GM12878 (cell line): ENCODE measurements at regions not wholly inside any gene's neighbourhood (a gene's known extent, or its start where the extent isn't known, plus 50 kb on each side); places are given as distances from the start of the nearest gene placed in this dataset.

ENCODE experiments used
- ATAC-seq: fragments of 200-7000 bp; cut with Tn5 transposase; 3 replicates; pipeline ENCODE4 v1.9.1; 2020; ENCODE audit warnings: mild to moderate bottlenecking, moderate library complexity
- BruUV-seq: library from RNA; stranded (reverse); fragments of 400-500 nt; replicated peaks from 2 replicates; lab custom pipeline; 2021; lab: Mats Ljungman, UMichigan
- CTCF ChIA-PET: fragments of 300-600 bp; sonication (Branson Sonifier 250); formaldehyde crosslinking; extraction: SDS; loops from one replicate; lab custom pipeline; 2021; ENCODE audit warnings: inconsistent platforms; lab: Yijun Ruan, JAX
- POLR2A ChIA-PET: fragments of 350-600 bp; formaldehyde crosslinking; extraction: SDS; loops from one replicate; lab custom pipeline; 2021; ENCODE audit warnings: inconsistent platforms; lab: Charles Lee
- RAD21 ChIA-PET: fragments of 300-600 bp; sonication (Branson Sonifier 250); formaldehyde crosslinking; loops from one replicate; lab custom pipeline; 2023; ENCODE audit warnings: antibody characterized with exemption; ENCODE audit not compliant: unreplicated experiment; lab: Charles Lee
- SMC1A ChIA-PET: fragments of 300-600 bp; sonication (Branson Sonifier 250); formaldehyde crosslinking; loops from one replicate; lab custom pipeline; 2023; ENCODE audit not compliant: unreplicated experiment, uncharacterized antibody; lab: Charles Lee
- DNase-seq: peaks from one replicate; pipeline ENCODE4 v3.0.0-alpha.2; 2011; ENCODE audit warnings: low read depth, low spot score
- FAIRE-seq: peaks from 3 replicates; lab custom pipeline; 2011; peaks lifted over from hg19 to GRCh38; lab: Jason Lieb, UNC
- H2AFZ ChIP-seq: 2 replicates; pipeline ENCODE4 v1.6.0; 2011; ENCODE audit warnings: low read depth, low read length, control low read depth; ENCODE audit not compliant: control insufficient read depth
- H3K27ac ChIP-seq: 2 replicates; pipeline ENCODE4 v1.5.1; 2011; ENCODE audit warnings: control low read depth; ENCODE audit not compliant: control insufficient read depth, insufficient read depth
- H3K27me3 ChIP-seq, 2 experiments: replicated peaks in 1 of 2; 2 replicates each; pipeline versions ENCODE4 v1.6.0 to v1.6.1; 2011; ENCODE audit warnings: low read length in 1 of 2; ENCODE audit not compliant: control insufficient read depth in 2 of 2, insufficient read depth in 2 of 2
- H3K36me3 ChIP-seq, 2 experiments: 2 replicates each; pipeline ENCODE4 v1.5.1; 2011; ENCODE audit warnings: low read length in 1 of 2; ENCODE audit not compliant: control insufficient read depth in 2 of 2, insufficient read depth in 2 of 2
- H3K4me1 ChIP-seq: 2 replicates; pipeline ENCODE4 v1.6.1; 2011; ENCODE audit warnings: mild to moderate bottlenecking, low read length, moderate library complexity, mixed read lengths; ENCODE audit not compliant: control insufficient read depth, insufficient read depth
- H3K4me2 ChIP-seq: 2 replicates; pipeline ENCODE4 v1.6.0; 2011; ENCODE audit warnings: control low read depth; ENCODE audit not compliant: control insufficient read depth, insufficient read depth
- H3K4me3 ChIP-seq: fragments of 200-600 bp; sonication (generic); 2 replicates; pipeline ENCODE4 v1.5.1; 2016
- H3K79me2 ChIP-seq: 2 replicates; pipeline ENCODE4 v1.6.0; 2011; ENCODE audit warnings: low read length; ENCODE audit not compliant: control insufficient read depth, insufficient read depth
- H3K9ac ChIP-seq: 2 replicates; pipeline ENCODE4 v1.8.0; 2011; ENCODE audit warnings: low read length, control low read depth, mixed read lengths; ENCODE audit not compliant: control insufficient read depth, insufficient read depth
- H3K9me3 ChIP-seq: replicated peaks from 3 replicates; pipeline ENCODE4 v1.5.1; 2011; ENCODE audit warnings: mild to moderate bottlenecking, low read length; ENCODE audit not compliant: control insufficient read depth, insufficient read depth
- H4K20me1 ChIP-seq: 2 replicates; pipeline ENCODE4 v1.6.0; 2011; ENCODE audit not compliant: control insufficient read depth, insufficient read depth
- BCL11A ChIP-seq: IDR thresholded peaks from 2 replicates; pipeline ENCODE4 v1.6.1; 2011; ENCODE audit warnings: low read depth, low read length
- BMI1 ChIP-seq: fragments of 450-650 bp; IDR thresholded peaks from 2 replicates; pipeline ENCODE4 v1.6.1; 2016; ENCODE audit warnings: mild to moderate bottlenecking, moderate library complexity, borderline replicate concordance
- CTCF ChIP-seq, 3 experiments: IDR thresholded peaks in 2 of 3; conservative IDR thresholded peaks in 1 of 3; 2 replicates each; pipeline ENCODE4 v1.5.1; 2011; ENCODE audit warnings: low read depth in 3 of 3, low read length in 3 of 3, mild to moderate bottlenecking in 3 of 3, control low read depth in 2 of 3, moderate library complexity in 2 of 3, inconsistent platforms in 1 of 3, mixed read lengths in 1 of 3; ENCODE audit not compliant: control insufficient read depth in 2 of 3, insufficient read depth in 1 of 3; ENCODE audit errors: extremely low read depth in 1 of 3
- DPF2 ChIP-seq: fragments of 450-650 bp; IDR thresholded peaks from 2 replicates; pipeline ENCODE4 v1.6.1; 2017; ENCODE audit warnings: mild to moderate bottlenecking
- E2F8 ChIP-seq: fragments of 450-650 bp; IDR thresholded peaks from 2 replicates; pipeline ENCODE4 v1.6.1; 2018; ENCODE audit warnings: mild to moderate bottlenecking, low read depth, moderate library complexity; ENCODE audit not compliant: partially characterized antibody
- KLF5 ChIP-seq: fragments of 450-650 bp; IDR thresholded peaks from 2 replicates; pipeline ENCODE4 v1.6.1; 2014; ENCODE audit warnings: mild to moderate bottlenecking; ENCODE audit not compliant: partially characterized antibody
- LARP7 ChIP-seq: fragments of 450-650 bp; IDR thresholded peaks from 2 replicates; pipeline ENCODE4 v1.6.1; 2017; ENCODE audit warnings: mild to moderate bottlenecking
- NR2F1 ChIP-seq: fragments of 450-650 bp; conservative IDR thresholded peaks from 2 replicates; pipeline ENCODE4 v1.6.1; 2017; ENCODE audit warnings: mild to moderate bottlenecking
- POLR2A ChIP-seq: IDR thresholded peaks from 2 replicates; pipeline ENCODE4 v1.6.1; 2011; ENCODE audit warnings: low read depth, mild to moderate bottlenecking, low read length
- POU2F2 ChIP-seq: IDR thresholded peaks from 3 replicates; pipeline ENCODE4 v1.6.1; 2011; ENCODE audit warnings: low read depth, mild to moderate bottlenecking, low read length, borderline replicate concordance
- RAD51 ChIP-seq: fragments of 450-650 bp; IDR thresholded peaks from 2 replicates; pipeline ENCODE4 v1.6.1; 2016; ENCODE audit warnings: moderate library complexity, mild to moderate bottlenecking, inconsistent platforms
- SMARCA5 ChIP-seq: fragments of 450-650 bp; IDR thresholded peaks from 2 replicates; pipeline ENCODE4 v1.6.1; 2017; ENCODE audit warnings: mild to moderate bottlenecking
- TAF1 ChIP-seq: IDR thresholded peaks from 2 replicates; pipeline ENCODE4 v1.6.1; 2011; ENCODE audit warnings: mild to moderate bottlenecking, low read depth, low read length, borderline replicate concordance
- ZBTB33 ChIP-seq: fragments of 450-650 bp; IDR thresholded peaks from 2 replicates; pipeline ENCODE4 v1.6.1; 2017; ENCODE audit warnings: mild to moderate bottlenecking
- ZNF274 ChIP-seq: IDR thresholded peaks from one replicate; pipeline ENCODE4 v1.8.0; 2011; ENCODE audit not compliant: insufficient read length, insufficient read depth
- WGBS: methylation state at CpG from one replicate; pipeline ENCODE4 v1.1.6; 2016; ENCODE audit warnings: low lambda C conversion rate; ENCODE audit not compliant: insufficient replicate concordance, insufficient coverage; ENCODE audit errors: missing lambda C conversion rate; 5-methylcytosine and 5-hydroxymethylcytosine counted together
- in situ Hi-C: fragments of 300-500 bp; cut with MboI; formaldehyde crosslinking; loops from 9 replicates; pipeline ENCODE4 v1.14.3; 2018; ENCODE audit warnings: mixed read lengths
- intact Hi-C: fragments of 100-400 bp; cut with micrococcal nuclease; formaldehyde crosslinking; loops from one replicate; pipeline ENCODE4 v1.14.2; 2022; ENCODE audit not compliant: unreplicated experiment

GRCh38 chr17:52696362-52696761, 537.8 kb upstream of the CA10 start:
- no peaks in the 10 kb centered on the region for H4K20me1 ChIP-seq
- RAD21 ChIA-PET: no interaction called here
- no peak overlapping the region for H3K27ac ChIP-seq
- ATAC-seq (no peak), FAIRE-seq (no peak), DNase-seq (no peak)
- CTCF ChIA-PET: no interaction called here
- no peaks in the 10 kb centered on the region for H3K4me1 ChIP-seq
- no peaks in the 10 kb centered on the region for H3K79me2 ChIP-seq
- H3K4me2 ChIP-seq: no peak overlapping the region
- H3K4me3 ChIP-seq: no peak overlapping the region
- no TSS peak for BruUV-seq
- no peaks in the 10 kb centered on the region for H3K9me3 ChIP-seq
- POLR2A ChIA-PET: no interaction called here
- H3K9ac ChIP-seq: no peak overlapping the region
- WGBS: 35% methylated on average over 3 of the region's 3 CpGs
- intact Hi-C loops: no loop called here
- in situ Hi-C loops: no loop called here
- no peaks in the 10 kb centered on the region for H3K36me3 ChIP-seq
- no peak overlapping the region for H2AFZ ChIP-seq
- TF ChIP-seq BCL11A (no peak), TAF1 (no peak), RAD51 (no peak), BMI1 (no peak), LARP7 (no peak), ZBTB33 (no peak), ZNF274 (no peak), DPF2 (no peak), E2F8 (no peak), NR2F1 (no peak), KLF5 (no peak), SMARCA5 (no peak), CTCF (IDR thresholded peaks at IDR 0.05 in 2 of 3, conservative IDR thresholded peaks at IDR 0.05 in 1 of 3; ENCODE audit: control insufficient read depth in 2 of 3, extremely low read depth in 1 of 3, insufficient read depth in 1 of 3, low read depth in 3 of 3, low read length in 3 of 3) (no peak), POU2F2 (no peak), POLR2A (no peak)
- TF ChIP-seq, all 136 proteins: peak for 0
- no peaks in the 10 kb centered on the region for H3K27me3 ChIP-seq
- SMC1A ChIA-PET: no interaction called here
